ENCODE measurements at regions not wholly inside any gene's neighbourhood (a gene's known extent, or its start where the extent isn't known, plus 50 kb on each side); places are given as distances from the start of the nearest gene placed in this dataset.

DNA sequence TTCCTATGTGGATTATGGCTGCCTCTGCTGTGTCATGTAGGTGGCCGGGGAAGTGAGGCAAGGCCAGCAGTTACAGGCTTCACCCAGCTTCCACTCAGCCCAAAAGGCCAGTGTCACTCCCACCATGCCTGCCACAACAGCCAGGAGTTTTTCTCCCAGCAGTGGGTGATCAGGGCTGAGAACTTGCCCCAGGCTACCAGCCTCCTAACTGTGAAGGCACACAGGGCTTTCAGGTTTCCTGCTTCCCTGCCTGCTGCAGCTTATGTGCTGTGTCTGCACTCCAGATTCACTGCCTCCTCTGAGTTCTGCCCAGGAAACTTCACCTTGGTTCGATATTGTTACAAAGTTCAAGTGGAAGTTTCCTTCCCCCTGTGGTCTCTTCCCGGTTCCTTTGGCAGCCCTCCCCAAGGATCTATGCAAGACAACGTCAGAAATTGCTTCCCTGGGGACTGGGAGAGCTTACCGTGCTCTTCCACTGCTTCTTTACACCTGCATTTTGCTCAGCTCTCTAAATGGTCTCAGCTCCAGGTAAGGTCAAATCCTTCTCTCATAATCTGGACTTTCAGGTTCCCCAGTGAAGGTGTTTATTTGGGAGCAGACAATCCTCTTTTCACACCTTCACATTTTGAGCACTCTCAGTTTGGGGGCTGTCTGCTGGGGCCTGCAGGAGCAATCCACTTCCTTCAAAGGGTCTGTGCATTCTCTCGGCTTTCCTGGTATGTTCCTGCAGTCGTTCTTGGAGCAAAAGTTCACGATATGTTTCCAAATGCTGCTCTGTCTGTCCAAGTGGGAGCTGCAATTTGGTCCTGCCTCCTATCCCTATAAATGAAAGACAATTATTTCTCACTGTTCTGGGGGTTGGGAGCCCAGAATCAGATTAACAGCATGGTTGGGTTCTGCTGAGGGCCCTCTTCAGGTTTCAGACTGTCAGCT, 1730.1 kb upstream of the PRR20A start:
- no peak for DNase-seq
- no peak for ATAC-seq
- intact Hi-C loops (cut with DNase I, micrococcal nuclease), result no loop called here

DNA sequence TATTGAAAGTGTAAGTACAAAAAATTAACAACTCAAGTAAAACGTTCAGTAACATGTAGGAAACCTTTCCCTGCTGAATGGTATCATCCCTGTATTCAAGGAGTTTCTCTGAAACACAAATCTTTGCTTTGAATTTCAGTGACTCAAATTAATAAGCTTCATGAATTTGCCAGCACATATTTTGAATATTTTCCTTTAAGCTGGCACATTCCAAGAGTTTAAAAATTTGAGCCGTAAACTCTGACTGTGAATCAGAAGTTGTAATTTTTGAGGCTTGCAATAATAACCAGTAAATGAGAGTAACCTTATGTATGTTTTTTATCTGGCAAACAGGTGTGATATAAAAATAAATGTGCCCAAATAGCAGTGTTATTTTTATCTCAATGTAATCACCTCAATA, 1722.6 kb upstream of the PRR20A start:
- intact Hi-C loops (cut with DNase I, micrococcal nuclease), result no loop called here
- no peak for ATAC-seq
- DNase-seq, result no peak

DNA sequence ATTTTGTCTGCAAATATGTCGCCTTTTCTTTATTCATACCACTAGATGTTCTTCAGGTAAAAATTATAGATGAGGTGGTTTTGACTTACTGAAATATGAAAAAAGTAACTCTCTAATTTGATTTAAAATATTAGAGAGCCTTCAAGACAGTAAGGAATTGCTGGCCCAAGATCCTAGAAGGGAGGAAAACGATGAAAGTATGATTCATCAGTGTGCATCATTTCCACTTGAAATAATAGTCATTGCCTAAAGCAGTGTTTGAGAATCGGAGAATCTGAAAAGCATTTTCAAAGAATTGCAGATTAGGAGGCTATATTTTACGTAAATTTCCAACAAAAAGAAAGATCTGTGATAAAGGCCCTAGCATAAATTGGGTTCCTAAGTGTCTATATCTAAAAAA, 1707.9 kb upstream of the PRR20A start:
- intact Hi-C loops (cut with DNase I, micrococcal nuclease), result no loop called here
- no peak for DNase-seq
- ATAC-seq, result no peak

DNA sequence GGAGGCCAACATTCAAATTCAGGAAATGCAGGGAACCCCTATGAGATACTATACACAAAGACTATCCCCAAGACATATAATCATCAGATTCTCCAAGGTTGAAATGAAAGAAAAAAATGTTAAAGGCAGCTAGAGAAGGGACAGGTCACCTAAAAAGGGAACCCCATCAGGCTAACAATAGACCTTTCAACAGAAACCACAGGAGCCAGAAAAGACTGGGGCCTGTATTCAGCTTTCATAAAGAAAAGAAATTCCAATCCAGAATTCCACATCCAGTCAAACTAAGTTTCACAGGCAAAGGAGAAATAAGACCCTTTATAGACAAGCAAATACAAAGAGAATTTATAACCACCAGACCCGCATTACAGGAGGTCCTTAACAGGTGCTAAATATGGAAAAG, 1703.6 kb upstream of the PRR20A start:
- no peak for ATAC-seq
- intact Hi-C loops (cut with DNase I, micrococcal nuclease), result no loop called here
- no peak for DNase-seq

DNA sequence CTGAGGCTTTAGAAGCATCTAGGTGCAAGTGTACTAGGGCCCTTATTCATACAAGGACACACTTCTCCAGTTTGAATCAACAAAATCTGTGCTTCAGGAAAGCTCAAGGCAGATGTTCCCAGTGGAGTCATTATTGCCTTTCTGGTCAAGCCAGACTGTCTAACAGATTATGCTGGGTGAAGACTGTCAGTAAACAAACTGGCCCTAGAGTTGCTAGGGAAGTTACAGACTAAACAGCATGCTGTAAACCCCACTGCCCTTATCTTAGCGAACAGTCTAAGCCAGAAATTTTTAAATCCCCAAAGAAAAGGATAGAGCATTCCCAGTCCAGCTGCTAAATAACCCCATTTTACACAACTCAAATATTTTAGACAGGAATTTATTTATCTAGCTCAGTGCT, 1701.3 kb upstream of the PRR20A start:
- intact Hi-C loops (cut with DNase I, micrococcal nuclease), result no loop called here
- DNase-seq, result no peak

DNA sequence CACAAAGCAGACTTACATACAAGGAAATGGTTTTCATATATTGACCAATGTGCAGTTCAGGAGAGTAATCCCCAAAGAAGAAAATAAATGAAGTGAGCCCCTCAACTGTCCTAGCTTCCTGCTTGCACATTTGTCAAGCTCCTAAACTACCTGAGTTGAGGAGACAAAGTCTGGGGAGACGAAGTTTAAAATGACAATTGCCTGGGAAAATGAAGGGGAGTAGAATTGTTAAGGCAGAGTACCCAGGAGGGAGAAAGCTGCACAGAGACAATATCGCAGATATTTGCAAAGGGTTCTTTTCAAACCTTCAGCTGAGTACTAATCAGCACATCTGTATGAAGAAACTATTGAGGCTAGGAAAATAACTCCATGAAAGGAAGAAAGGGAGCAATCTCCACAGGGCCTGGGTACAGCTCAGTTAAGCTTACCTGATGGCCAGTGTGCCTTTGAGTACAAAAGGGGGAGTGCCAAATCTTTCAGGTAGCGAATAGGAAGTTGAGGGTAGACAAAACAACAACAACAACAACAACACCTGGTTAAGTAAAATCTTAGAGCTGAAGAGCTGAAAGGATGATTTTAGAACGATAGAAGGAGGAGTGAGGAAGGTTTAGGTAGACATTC, 1700.1 kb upstream of the PRR20A start:
- no peak for ATAC-seq
- intact Hi-C loops (cut with DNase I, micrococcal nuclease), result no loop called here
- DNase-seq, result no peak

More for the DNA sequence above, 1701.3 kb upstream of the PRR20A start:
- no peak for ATAC-seq

DNA sequence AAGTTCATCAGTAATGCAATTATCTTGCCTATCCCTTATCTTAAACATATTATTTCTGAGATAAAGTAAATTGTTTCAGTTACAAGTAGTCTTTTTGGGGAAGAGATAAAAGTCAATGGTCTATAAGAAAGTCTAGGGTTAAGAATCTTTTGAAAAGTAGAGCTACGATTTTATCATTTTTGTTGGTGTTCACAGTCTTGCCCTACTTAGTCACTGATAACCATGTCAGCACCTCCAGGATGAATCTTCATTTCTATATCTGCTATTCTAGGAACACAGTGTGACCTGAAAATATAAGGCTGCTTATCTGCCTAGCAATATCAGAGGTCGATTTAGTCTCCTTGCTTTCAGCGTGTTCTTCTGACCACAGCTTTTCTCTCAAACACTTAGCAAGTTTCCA, 1676.5 kb upstream of the PRR20A start:
- ATAC-seq (no peak), DNase-seq (no peak)
- intact Hi-C loops (cut with DNase I, micrococcal nuclease), result no loop called here

DNA sequence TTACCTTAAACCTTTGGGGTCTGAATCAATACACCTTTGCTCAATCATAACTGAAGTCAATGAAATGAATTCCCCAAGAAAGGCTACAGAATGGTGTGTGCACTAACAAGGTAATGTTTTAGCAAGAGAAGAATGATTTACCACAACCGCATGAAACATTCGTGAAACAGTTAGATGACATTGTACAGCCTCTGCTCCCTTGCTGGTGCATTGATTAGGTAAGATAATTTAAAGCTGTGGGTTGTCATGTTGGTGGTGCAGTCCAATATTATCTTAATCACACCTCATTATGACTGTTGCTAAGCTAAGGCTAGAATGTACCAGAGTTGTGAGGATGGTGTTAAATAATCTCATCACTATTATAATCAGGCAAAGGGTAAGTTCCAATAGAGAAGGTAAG, 1673.2 kb upstream of the PRR20A start:
- DNase-seq, result no peak
- no peak for ATAC-seq
- intact Hi-C loops (cut with DNase I, micrococcal nuclease), result no loop called here

DNA sequence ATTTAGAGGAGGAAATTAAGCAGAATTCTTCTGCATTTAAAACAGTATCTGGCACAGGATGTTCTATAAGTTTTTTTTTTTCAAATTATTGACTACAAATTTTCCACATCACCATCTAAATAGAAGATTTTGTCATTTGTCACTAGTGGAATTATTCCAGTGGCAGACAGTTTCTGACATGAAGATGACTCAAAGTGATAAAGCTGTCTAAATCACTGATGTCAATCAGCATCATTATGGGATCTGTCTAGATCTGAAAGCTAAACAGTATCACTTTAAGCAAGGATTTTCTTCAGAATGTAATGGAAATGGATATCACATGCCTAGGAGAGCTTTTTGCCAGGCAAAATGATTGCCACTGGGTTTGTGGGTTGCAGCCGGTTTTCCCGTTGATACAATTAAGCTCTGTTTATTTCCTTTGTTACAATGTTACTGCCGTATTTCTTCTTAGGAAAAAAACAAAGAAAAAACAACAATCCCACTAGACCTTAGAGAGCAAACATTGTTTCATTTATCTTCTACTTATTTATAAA, 1657.0 kb upstream of the PRR20A start:
- intact Hi-C loops (cut with DNase I, micrococcal nuclease), result no loop called here
- ATAC-seq (no peak), DNase-seq (no peak)

DNA sequence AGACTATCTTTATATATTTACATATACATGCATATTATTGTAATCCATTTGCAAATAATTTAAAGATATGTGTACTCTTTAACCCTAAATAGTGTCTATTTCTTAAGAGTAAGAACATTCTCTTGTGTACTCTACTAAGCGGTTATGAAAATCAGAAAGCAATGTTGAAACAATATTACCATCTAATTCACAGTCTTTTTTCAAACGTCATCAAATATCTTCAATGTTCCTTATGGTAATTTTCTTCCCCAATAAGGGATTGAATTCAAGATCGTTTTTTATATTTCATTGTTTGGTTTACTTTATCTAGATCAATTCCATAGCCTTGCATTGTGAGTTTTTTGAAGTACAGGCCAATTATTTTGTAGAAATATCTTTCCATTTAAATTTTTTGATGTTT, 1647.4 kb upstream of the PRR20A start:
- ATAC-seq (no peak), DNase-seq (no peak)
- intact Hi-C loops (cut with DNase I, micrococcal nuclease), result no loop called here

DNA sequence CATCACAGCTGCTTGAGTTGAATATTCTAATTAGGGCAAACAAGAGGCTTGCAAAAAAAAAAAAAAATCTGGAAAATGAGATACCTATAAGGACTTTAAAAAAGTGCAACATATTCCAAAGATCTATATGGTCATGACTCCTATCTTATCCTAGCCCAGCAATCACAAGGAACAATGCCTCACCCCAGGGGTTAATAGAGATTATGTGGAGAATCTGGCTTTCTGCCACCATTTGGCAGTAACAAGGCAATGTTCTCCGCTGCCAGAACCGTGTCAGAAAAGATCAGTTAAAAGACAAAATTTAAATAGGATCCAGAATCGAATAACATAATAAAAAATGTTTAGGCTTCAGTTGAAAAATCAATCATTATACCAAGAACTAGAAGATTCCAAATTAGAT, 1643.2 kb upstream of the PRR20A start:
- no peak for ATAC-seq
- intact Hi-C loops (cut with DNase I, micrococcal nuclease), result no loop called here
- no peak for DNase-seq

DNA sequence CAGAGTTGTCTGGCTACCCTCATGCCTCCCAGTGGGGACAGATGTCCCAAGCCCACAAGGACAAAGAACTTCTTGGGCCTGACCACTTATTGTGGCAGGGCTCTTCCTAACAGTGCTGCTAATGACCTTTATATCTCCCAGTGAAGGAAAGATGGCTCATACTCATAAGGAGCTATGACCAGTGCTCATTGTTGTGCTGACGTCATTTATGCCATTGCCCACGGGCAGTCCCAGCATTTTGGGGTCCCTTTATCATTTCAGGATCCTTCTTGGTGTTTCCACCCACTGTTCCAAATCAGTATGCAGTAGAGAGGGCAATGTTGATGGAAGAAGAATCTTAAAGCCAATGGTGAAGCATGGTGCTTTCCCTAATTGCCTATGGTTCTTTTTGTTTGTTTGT, 1640.0 kb upstream of the PRR20A start:
- no peak for DNase-seq
- no peak for ATAC-seq
- intact Hi-C loops (cut with DNase I, micrococcal nuclease), result no loop called here

DNA sequence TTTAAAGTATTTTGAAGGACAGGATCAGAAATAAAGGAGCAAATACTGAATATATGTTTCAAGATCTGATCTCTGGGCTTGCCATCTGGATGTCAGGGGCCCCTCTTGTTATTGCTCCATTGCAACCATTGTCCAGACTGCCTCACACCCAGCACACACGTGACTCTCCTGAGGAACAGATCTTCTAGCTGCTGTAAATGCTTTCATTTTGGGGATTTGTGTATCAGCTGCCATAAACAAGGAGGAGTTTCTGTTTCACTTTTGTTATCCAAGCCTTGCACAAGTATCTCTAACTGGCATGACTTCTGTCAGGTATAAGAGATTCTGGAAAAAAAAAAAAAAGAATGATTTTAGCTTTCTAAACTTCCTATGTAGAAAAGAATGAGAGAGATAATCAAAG, 1624.1 kb upstream of the PRR20A start:
- ATAC-seq, result no peak
- intact Hi-C loops (cut with DNase I, micrococcal nuclease), result no loop called here
- DNase-seq, result no peak

DNA sequence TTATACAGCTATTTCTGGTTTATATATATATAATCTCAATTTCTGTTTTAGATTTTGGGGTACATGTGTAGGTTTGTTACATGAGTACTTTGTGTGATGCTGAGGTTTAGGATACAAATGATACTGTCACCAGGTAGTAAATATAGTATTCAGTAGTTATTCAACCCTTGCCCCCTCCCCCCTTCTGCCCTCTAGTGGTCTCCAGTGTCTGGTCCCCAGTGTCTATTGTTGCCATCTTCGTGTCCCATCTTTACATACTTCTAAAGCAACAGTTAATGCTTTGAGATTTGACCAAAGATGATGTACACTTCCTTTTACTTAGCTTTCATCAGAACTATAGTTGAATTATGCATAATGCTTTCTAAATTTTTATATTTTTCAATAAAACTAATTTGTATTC, 1623.4 kb upstream of the PRR20A start:
- DNase-seq (no peak), ATAC-seq (no peak)
- intact Hi-C loops (cut with DNase I, micrococcal nuclease), result no loop called here

DNA sequence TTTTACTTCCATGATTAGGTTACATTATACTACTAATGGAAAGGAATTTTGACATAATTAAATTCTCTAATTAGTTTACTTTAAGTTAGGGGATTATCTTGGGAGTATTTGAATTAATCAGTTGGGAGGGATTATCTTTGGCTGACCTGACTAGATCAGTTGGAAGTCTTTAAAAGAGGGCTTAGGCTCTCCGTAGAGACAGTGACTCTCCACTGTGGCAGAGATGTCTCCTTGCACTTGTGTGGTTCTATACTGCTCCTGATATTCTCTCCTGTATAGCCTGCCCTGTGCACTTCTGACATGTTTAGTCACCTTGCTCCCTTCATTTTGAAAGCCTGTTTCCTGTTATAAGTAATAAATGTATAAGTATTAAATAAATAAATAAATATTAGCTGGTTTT, 1612.3 kb upstream of the PRR20A start:
- intact Hi-C loops (cut with DNase I, micrococcal nuclease), result no loop called here
- no peak for DNase-seq
- ATAC-seq, result no peak

DNA sequence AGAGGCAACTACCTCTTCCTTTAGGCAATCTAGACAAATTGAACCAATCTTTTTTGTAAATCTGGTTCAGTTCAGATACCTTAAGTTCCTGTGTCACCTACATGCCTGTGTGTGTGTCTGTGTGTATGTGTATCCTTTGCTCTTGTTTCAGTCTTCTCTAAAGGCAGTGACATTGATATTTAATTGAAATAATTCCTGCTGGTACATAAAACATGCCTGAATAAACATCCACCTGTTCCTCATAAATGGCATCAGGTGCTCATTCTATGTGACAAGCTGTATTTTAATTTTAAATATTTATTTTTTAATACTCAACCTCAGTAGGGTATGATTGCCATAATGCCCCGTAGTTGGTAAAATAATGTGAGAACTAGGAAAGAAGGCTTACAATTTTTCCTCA, 1606.4 kb upstream of the PRR20A start:
- ATAC-seq, result no peak
- DNase-seq, result no peak
- intact Hi-C loops (cut with DNase I, micrococcal nuclease), result no loop called here

DNA sequence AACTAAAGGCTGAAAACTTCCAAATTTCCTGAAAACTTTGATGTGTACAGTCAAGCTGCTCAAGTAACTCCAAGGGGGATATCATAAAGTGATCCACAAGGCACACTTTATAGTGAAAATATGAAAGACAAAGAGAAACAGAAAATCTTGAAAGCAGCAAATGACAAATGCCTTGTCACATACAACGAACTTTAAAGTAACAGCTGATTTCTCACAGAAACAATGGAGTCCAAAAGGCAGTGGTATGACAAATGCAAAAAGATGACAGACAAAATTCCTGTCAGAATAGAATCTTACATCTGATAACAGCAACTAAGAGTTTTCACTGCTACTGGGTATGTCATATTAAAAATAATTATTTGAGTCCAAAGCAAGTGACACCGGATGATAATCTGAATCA, 1602.3 kb upstream of the PRR20A start:
- DNase-seq (no peak), ATAC-seq (no peak)
- intact Hi-C loops (cut with DNase I, micrococcal nuclease), result no loop called here

DNA sequence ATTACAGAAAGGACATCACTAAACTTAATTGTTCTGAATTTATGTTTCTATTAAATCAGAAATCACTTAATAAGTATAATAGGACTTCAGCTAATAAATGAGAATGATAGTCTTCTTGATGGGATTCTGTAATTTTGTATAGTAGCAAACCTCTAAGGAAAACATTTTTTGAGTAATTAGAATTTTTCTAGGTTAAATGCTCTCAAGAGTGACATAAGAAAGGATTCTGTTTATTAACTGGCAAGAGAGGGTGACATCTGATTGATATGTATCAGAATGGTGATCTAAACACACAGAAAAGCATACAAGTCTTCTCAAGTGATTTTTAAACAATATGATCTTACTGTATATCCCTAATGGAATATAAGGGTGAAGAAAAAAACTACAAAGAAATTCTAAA, 1597.7 kb upstream of the PRR20A start:
- no peak for DNase-seq
- intact Hi-C loops (cut with DNase I, micrococcal nuclease), result no loop called here
- ATAC-seq, result no peak

DNA sequence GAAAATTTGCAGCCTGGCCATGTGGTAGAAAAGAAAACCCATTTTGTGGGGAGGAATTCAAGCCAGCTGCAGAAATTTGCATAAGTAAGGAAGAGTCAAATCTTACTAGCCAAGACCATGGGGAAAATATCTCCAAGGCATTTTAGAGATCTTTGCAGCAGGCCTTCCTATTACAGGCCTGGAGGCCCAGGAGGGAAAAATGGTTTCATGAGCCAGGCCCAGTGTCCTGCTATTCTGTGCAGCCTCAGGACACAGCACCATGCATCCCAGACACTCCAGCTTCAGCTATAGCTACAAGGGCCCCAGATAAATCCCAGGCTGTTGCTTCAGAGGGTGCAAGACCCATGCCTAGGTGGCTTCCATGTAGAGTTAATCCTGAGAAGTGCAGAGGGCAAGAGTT, 1590.1 kb upstream of the PRR20A start:
- ATAC-seq (no peak), DNase-seq (no peak)
- intact Hi-C loops (cut with DNase I, micrococcal nuclease), result no loop called here

DNA sequence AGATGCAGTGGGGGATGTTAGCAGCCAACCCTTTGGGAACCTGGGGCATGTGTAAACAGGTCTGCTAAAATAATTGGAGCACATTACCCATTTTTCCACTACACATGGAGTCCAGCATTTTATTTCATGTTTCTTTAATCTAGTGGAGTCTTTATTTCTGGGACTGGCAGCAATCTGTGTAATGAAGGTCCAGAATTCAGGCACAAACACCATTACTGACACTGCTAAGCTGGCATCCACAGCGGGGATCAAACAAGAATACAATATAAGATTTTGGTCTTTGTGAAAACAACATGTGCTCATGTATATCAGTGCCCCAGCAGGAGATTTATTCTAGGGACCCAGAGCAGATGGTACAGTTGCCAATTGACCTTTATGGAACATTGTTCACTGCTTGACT, 1587.0 kb upstream of the PRR20A start:
- DNase-seq (no peak), ATAC-seq (no peak)
- intact Hi-C loops (cut with DNase I, micrococcal nuclease), result no loop called here

DNA sequence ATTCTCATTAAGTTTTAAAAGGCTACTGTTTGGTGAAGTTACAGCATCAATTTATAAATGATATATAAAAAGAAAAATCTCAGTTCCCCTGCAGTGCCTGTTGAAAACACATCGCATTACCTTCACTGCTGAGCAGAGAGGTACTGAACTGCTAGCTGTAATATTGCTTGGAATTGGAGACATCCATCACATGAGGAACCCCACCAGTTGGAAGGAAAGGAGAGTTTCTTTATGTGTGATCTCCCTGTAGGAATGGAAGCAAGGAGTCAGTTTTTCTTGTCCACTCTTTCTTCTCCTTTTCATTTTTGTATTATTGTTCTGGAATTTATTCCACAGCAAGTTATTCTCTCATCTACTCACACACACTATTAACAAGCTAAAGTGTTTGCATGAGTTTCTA, 1586.0 kb upstream of the PRR20A start:
- ATAC-seq, result no peak
- no peak for DNase-seq
- intact Hi-C loops (cut with DNase I, micrococcal nuclease), result no loop called here

Measured in left colon (tissue), 2 donors.